Hepatic stellate cell (primary cell): ENCODE measurements at regions not wholly inside any gene's neighbourhood (a gene's known extent, or its start where the extent isn't known, plus 50 kb on each side); places are given as distances from the start of the nearest gene placed in this dataset.
"Not testable (repeated sequence)": the region's sequence is repeated elsewhere in the genome, so short reads cannot be mapped to it uniquely, and the experiment has no call there.

Source experiments
- DNase-seq: peaks from one replicate; pipeline ENCODE4 v3.0.0; 2011; ENCODE audit warnings: low spot score

GRCh38 chr10:29756451-29756850, 121.7 kb upstream of the SVIL start:
- no peak for DNase-seq

GRCh38 chr10:29753283-29753682, 118.5 kb upstream of the SVIL start:
- DNase-seq, result no peak

- DNase-seq, result no peak
These were observed 116.9 kb upstream of the SVIL start for GRCh38 chr10:29751684-29752083.

GRCh38 chr10:29751240-29751639, 116.5 kb upstream of the SVIL start:
- no peak for DNase-seq

GRCh38 chr10:29749150-29749549, 114.4 kb upstream of the SVIL start:
- no peak for DNase-seq

- no peak for DNase-seq
These were observed 113.4 kb upstream of the SVIL start for GRCh38 chr10:29748109-29748650.

- peak; percentile 47 for DNase-seq
These were observed 111.5 kb upstream of the SVIL start for GRCh38 chr10:29746080-29746797.

GRCh38 chr10:29740981-29741545, 106.3 kb upstream of the SVIL start:
- no peak for DNase-seq

GRCh38 chr10:29738341-29738740, 103.6 kb upstream of the SVIL start:
- DNase-seq, result no peak

- DNase-seq, result no peak
These were observed 102.4 kb upstream of the SVIL start for GRCh38 chr10:29737074-29737593.

- DNase-seq, result peak; percentile 84
These were observed 101.7 kb upstream of the SVIL start for GRCh38 chr10:29736366-29737073.

GRCh38 chr10:29735628-29736365, 101.0 kb upstream of the SVIL start:
- peak; percentile 91 for DNase-seq

- peak; percentile 75 for DNase-seq
These were observed 100.3 kb upstream of the SVIL start for GRCh38 chr10:29734962-29735627.

- DNase-seq, result no peak
These were observed 99.8 kb upstream of the SVIL start for GRCh38 chr10:29734640-29734961.

- DNase-seq, result no peak
These were observed 98.6 kb upstream of the SVIL start for GRCh38 chr10:29733323-29733722.

GRCh38 chr10:29732918-29733317, 98.1 kb upstream of the SVIL start:
- DNase-seq, result no peak

GRCh38 chr10:29731760-29732159, 97.0 kb upstream of the SVIL start:
- DNase-seq, result no peak

- no peak for DNase-seq
These were observed 96.2 kb upstream of the SVIL start for GRCh38 chr10:29730969-29731368.

- no peak for DNase-seq
These were observed 95.7 kb upstream of the SVIL start for GRCh38 chr10:29730458-29730857.

- no peak for DNase-seq
These were observed 93.8 kb upstream of the SVIL start for GRCh38 chr10:29728541-29729049.

GRCh38 chr10:29725927-29726326, 91.2 kb upstream of the SVIL start:
- DNase-seq, result not testable (repeated sequence)
